Kidney tubule cell (primary cell): ENCODE measurements at regions not wholly inside any gene's neighbourhood (a gene's known extent, or its start where the extent isn't known, plus 50 kb on each side); places are given as distances from the start of the nearest gene placed in this dataset.

Experiments used
- DNase-seq: peaks from one replicate; pipeline ENCODE4 v3.0.0-alpha.2; 2018; ENCODE audit warnings: low spot score

GRCh38 chr17:17417718-17418181 is 59.0 kb upstream of the MED9 start:
- no peak for DNase-seq

GRCh38 chr17:17419166-17419565 is 57.6 kb upstream of the MED9 start:
- DNase-seq = no peak

DNA sequence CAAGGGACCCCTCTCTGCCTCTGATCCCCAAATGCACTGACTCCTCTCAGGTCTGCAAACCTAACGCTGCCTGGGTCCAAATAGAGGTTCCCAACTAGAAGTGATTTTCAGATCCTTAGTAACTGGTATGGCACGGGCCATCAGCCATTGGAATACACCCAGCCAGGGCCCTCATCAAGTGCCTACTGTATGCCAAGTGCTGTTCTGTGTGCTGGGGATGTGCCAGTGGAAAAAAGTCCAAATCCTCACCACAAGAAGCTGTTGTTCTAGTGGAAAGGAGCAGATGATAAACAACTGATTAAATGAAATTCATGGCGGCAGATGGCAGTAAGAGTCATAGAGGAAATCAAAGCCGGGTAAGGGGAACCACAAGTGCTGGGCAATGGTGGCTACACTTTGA is 57.2 kb upstream of the MED9 start:
- DNase-seq = no peak

- DNase-seq = no peak
Observed at GRCh38 chr17:17420082-17420481, 56.7 kb upstream of the MED9 start.

GRCh38 chr17:17420561-17421269 is 56.1 kb upstream of the MED9 start:
- DNase-seq = no peak

GRCh38 chr17:17421346-17422216 is 55.2 kb upstream of the MED9 start:
- DNase-seq = no peak

GRCh38 chr17:17422217-17422610 is 54.6 kb upstream of the MED9 start:
- DNase-seq = no peak

- no peak for DNase-seq
Observed at GRCh38 chr17:17422641-17423040, 54.2 kb upstream of the MED9 start.

- DNase-seq = no peak
Observed at GRCh38 chr17:17423656-17424055, 53.1 kb upstream of the MED9 start.

DNA sequence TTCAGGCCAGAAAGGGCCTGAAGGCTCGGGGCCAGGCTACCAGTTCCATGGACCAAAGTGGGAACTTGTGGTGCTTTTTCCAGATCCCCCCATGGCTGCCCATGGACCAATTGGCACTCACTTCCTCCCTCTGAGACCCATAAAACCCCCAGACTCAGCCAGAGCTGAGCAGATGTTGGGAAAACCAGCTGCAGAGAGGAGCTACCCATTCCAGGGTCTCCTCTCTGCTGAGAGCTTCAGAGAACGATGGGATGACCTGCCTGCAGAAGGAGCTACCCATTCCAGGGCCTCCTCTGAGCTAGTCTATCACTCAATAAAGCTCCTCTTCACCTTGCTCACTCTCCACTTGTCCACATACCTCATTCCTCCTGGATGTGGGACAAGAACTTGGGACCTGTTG is 52.2 kb upstream of the MED9 start:
- no peak for DNase-seq

GRCh38 chr17:17425005-17425404 is 51.8 kb upstream of the MED9 start:
- no peak for DNase-seq

DNA sequence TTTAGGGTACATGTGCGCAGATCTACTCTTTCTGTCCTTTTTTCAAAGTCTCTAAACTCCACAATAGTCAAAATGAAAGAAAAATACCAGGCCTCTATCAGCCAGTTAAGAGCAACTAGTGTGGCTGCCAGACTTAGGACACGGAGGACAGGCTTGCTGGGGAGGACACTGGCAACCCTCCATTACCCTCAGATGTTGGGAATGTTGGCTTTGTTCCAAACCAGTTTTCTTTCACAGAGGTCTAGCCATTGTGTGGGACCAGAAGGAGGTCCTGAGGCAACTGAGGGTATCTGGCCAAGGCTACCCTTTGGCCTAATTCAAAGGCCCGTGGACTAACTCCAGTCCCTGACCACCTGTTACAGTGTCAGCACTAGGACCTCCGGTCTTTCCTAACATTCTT is 51.2 kb upstream of the MED9 start:
- DNase-seq = no peak

DNA sequence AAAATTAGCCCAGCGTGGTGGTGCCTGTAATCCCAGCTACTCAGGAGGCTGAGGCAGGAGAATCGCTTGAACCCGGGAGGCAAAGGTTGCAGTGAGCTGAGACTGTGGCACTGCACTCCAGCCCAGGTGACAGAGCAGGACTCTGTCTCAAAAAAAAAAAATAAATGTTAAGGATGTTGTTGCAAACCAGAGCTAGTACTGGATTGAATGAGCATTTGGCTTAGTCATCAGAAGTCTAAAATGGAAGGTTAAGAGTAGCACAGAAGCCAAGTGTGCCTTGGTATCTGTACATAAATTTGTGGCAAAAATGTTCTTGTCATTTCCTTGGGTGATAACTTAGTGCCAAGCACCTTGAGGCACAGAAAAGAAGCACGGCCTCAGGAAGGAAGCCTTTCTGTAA is 50.6 kb upstream of the MED9 start:
- no peak for DNase-seq
